HEK293 (cell line): ENCODE measurements at regions not wholly inside any gene's neighbourhood (a gene's known extent, or its start where the extent isn't known, plus 50 kb on each side); places are given as distances from the start of the nearest gene placed in this dataset.

ENCODE experiments used
- CTCF ChIA-PET: fragments of 350-600 bp; formaldehyde crosslinking; extraction: SDS; loops from one replicate; lab custom pipeline; 2021; ENCODE audit warnings: antibody characterized with exemption; lab: Yijun Ruan, JAX
- POLR2A ChIA-PET: fragments of 300-600 bp; formaldehyde crosslinking; extraction: SDS; loops from one replicate; lab custom pipeline; 2020; ENCODE audit warnings: antibody characterized with exemption, inconsistent platforms; lab: Yijun Ruan, JAX
- H3K27ac ChIP-seq: fragments of 200-500 bp; sonication (Bioruptor generic); 2 replicates; pipeline ENCODE4 v1.5.1; 2014; ENCODE audit warnings: low read depth, low read length, control low read depth, inconsistent platforms; ENCODE audit errors: extremely low read depth
- H3K36me3 ChIP-seq, 2 experiments: fragments of 200-500 bp in 1 of 2; sonication (Bioruptor generic) in 1 of 2; 1 replicate in 1 of 2; 2 replicates in 1 of 2; pipeline ENCODE4 v1.5.1; 2014 to 2017; ENCODE audit warnings: inconsistent platforms in 2 of 2, low read length in 2 of 2; ENCODE audit not compliant: control insufficient read depth in 2 of 2, insufficient read depth in 1 of 2
- H3K4me1 ChIP-seq: fragments of 200-500 bp; sonication (Bioruptor generic); 2 replicates; pipeline ENCODE4 v1.5.1; 2014; ENCODE audit warnings: mild to moderate bottlenecking, low read length, inconsistent platforms; ENCODE audit not compliant: control insufficient read depth, insufficient read depth
- H3K4me3 ChIP-seq: 2 replicates; pipeline ENCODE4 v1.5.1; 2011; ENCODE audit warnings: low read depth, mild to moderate bottlenecking, control low read depth, low read length, moderate library complexity
- H3K9me3 ChIP-seq: fragments of 200-500 bp; sonication (Bioruptor generic); 2 replicates; pipeline ENCODE4 v1.5.1; 2014; ENCODE audit warnings: low read depth, low read length, inconsistent platforms; ENCODE audit not compliant: control insufficient read depth, insufficient read depth
- ATF2 ChIP-seq: fragments of 450-650 bp; formaldehyde crosslinking; IDR thresholded peaks from 2 replicates; pipeline ENCODE4 v1.5.1; 2016; ENCODE audit warnings: missing biosample characterization, missing genetic modification characterization, low read depth
- BCL6B ChIP-seq: fragments of 450-650 bp; formaldehyde crosslinking; IDR thresholded peaks from 2 replicates; pipeline ENCODE4 v1.5.1; 2017; ENCODE audit warnings: missing biosample characterization, missing genetic modification characterization
- ELK4 ChIP-seq: IDR thresholded peaks from 2 replicates; pipeline ENCODE4 v1.6.1; 2011; ENCODE audit warnings: mild to moderate bottlenecking, low read depth, low read length, borderline replicate concordance
- FEZF1 ChIP-seq: fragments of 450-650 bp; formaldehyde crosslinking; IDR thresholded peaks from 2 replicates; pipeline ENCODE4 v1.5.1; 2016; ENCODE audit warnings: missing biosample characterization, missing genetic modification characterization
- HOXA7 ChIP-seq: sonication (generic); formaldehyde crosslinking; IDR thresholded peaks from 2 replicates; pipeline ENCODE4 v1.8.1; 2022; ENCODE audit warnings: missing genetic modification reagents, borderline replicate concordance
- PRDM1 ChIP-seq: fragments of 450-650 bp; formaldehyde crosslinking; IDR thresholded peaks from 2 replicates; pipeline ENCODE4; 2016; ENCODE audit warnings: missing biosample characterization, missing genetic modification characterization
- PRDM10 ChIP-seq: fragments of 450-650 bp; formaldehyde crosslinking; IDR thresholded peaks from 2 replicates; pipeline ENCODE4 v1.5.1; 2016; ENCODE audit warnings: missing biosample characterization, missing genetic modification characterization
- SALL2 ChIP-seq: fragments of 450-650 bp; formaldehyde crosslinking; IDR thresholded peaks from 2 replicates; pipeline ENCODE4 v1.5.0; 2017; ENCODE audit warnings: missing biosample characterization, mild to moderate bottlenecking, missing genetic modification characterization, borderline replicate concordance
- SCRT1 ChIP-seq: fragments of 450-650 bp; formaldehyde crosslinking; IDR thresholded peaks from 2 replicates; pipeline ENCODE4 v1.5.1; 2016; ENCODE audit warnings: missing biosample characterization, missing genetic modification characterization, borderline replicate concordance
- SP2 ChIP-seq: fragments of 450-650 bp; formaldehyde crosslinking; IDR thresholded peaks from 2 replicates; pipeline ENCODE4 v1.5.1; 2016; ENCODE audit warnings: missing biosample characterization, missing genetic modification characterization
- ZIC2 ChIP-seq: fragments of 450-650 bp; formaldehyde crosslinking; IDR thresholded peaks from 2 replicates; pipeline ENCODE4 v1.5.1; 2016; ENCODE audit warnings: missing biosample characterization, missing genetic modification characterization
- ZNF112 ChIP-seq: fragments of 450-650 bp; formaldehyde crosslinking; IDR thresholded peaks from 2 replicates; pipeline ENCODE4 v1.5.0; 2017; ENCODE audit warnings: missing biosample characterization, missing genetic modification characterization
- ZNF133 ChIP-seq: fragments of 450-650 bp; formaldehyde crosslinking; IDR thresholded peaks from 2 replicates; pipeline ENCODE4 v1.5.1; 2016; ENCODE audit warnings: missing biosample characterization, missing genetic modification characterization
- ZNF16 ChIP-seq: fragments of 450-650 bp; formaldehyde crosslinking; IDR thresholded peaks from 2 replicates; pipeline ENCODE4 v1.5.1; 2016; ENCODE audit warnings: low read depth, missing biosample characterization, missing genetic modification characterization
- ZNF530 ChIP-seq: fragments of 450-650 bp; formaldehyde crosslinking; IDR thresholded peaks from 2 replicates; pipeline ENCODE4 v1.5.1; 2016; ENCODE audit warnings: low read depth, missing biosample characterization, missing genetic modification characterization
- ZNF549 ChIP-seq: fragments of 450-650 bp; IDR thresholded peaks from 2 replicates; pipeline ENCODE4 v1.5.1; 2018; ENCODE audit warnings: missing biosample characterization, missing genetic modification characterization, mild to moderate bottlenecking, inconsistent platforms, moderate library complexity
- ZNF658 ChIP-seq: fragments of 450-650 bp; formaldehyde crosslinking; IDR thresholded peaks from 2 replicates; pipeline ENCODE4; 2016; ENCODE audit warnings: missing biosample characterization, missing genetic modification characterization

GRCh38 chr11:23429569-23429968 is 569.3 kb upstream of the CCDC179 start:
- TF ChIP-seq PRDM1 (tag by site-specific recombination) (no peak), ZNF530 (no peak), SP2 (tag by site-specific recombination) (no peak), ZNF549 (tag by site-specific recombination) (no peak), FEZF1 (tag by site-specific recombination) (no peak), ZNF133 (no peak), HOXA7 (no peak), ELK4 (no peak), ATF2 (tag by site-specific recombination) (no peak), ZNF112 (tag by site-specific recombination) (no peak), SALL2 (tag by site-specific recombination) (no peak)
- TF ChIP-seq, all 188 proteins: peak for 0
- H3K27ac ChIP-seq: no peak overlapping the region
- no peak overlapping the region for H3K4me3 ChIP-seq
- H3K9me3 ChIP-seq: no peaks in the 10 kb centered on the region
- CTCF ChIA-PET: no interaction called here
- H3K36me3 ChIP-seq: no peaks in the 10 kb centered on the region
- POLR2A ChIA-PET: no interaction called here
- H3K4me1 ChIP-seq: no peaks in the 10 kb centered on the region

- no peaks in the 10 kb centered on the region for H3K4me1 ChIP-seq
- TF ChIP-seq BCL6B (tag by site-specific recombination): no peak
- TF ChIP-seq ZNF16 (tag by site-specific recombination): no peak
- TF ChIP-seq PRDM10: no peak
- no peak for TF ChIP-seq ZNF658 (tag by site-specific recombination)
- TF ChIP-seq ZIC2 (tag by site-specific recombination): no peak
- TF ChIP-seq SCRT1 (tag by site-specific recombination): no peak
- ChIA-PET POLR2A (no interaction called here), CTCF (no interaction called here)
- no peak overlapping the region for H3K27ac ChIP-seq
- no peaks in the 10 kb centered on the region for H3K36me3 ChIP-seq
- H3K9me3 ChIP-seq: no peaks in the 10 kb centered on the region
- no peak overlapping the region for H3K4me3 ChIP-seq
Measured at GRCh38 chr11:23453522-23453921, 593.2 kb upstream of the CCDC179 start.
